ENCODE measurements at regions not wholly inside any gene's neighbourhood (a gene's known extent, or its start where the extent isn't known, plus 50 kb on each side); places are given as distances from the start of the nearest gene placed in this dataset.

- TF ChIP-seq ELK1 (IDR thresholded peaks at IDR 0.05; ENCODE audit: low read depth, low read length) (no peak), BHLHE40 (IDR thresholded peaks at IDR 0.05; ENCODE audit: low read depth, low read length) (no peak), MYC (IDR thresholded peaks at IDR 0.05; ENCODE audit: borderline replicate concordance, low read length) (no peak), RCOR1 (IDR thresholded peaks at IDR 0.05; ENCODE audit: low read depth, low read length) (no peak), CBX8 (IDR thresholded peaks at IDR 0.05) (no peak)
These were observed 157.4 kb downstream of the SHOX2 start (continued) for GRCh38 chr3:157948605-157949383.

- CTCF ChIA-PET, result no interaction called here
- FAIRE-seq (no peak), ATAC-seq (no peak), DNase-seq (ENCODE audit: low read depth in 1 of 2, low spot score in 1 of 2) (no peak)
- 15% methylated on average over 4 of the region's 4 CpGs for WGBS (ENCODE audit: missing lambda C conversion rate)
- Histone ChIP-seq H3K4me3 (no peak overlapping the region), H3K4me2 (no peak overlapping the region), H3K27ac (no peak overlapping the region), H3K4me1 (no peaks in the 10 kb centered on the region), H3K9me3 (no peaks in the 10 kb centered on the region)
- POLR2A ChIA-PET, result no interaction called here
- TF ChIP-seq ESRRA (IDR thresholded peaks at IDR 0.05; ENCODE audit: borderline replicate concordance, low read length) (no peak), ZFP36 (IDR thresholded peaks at IDR 0.05; ENCODE audit: borderline replicate concordance, partially characterized antibody) (no peak), MAZ (IDR thresholded peaks at IDR 0.05; ENCODE audit: borderline replicate concordance, low read depth, low read length) (no peak), JUNB (IDR thresholded peaks at IDR 0.05) (no peak), ATOH8 (CRISPR knock-in tag; IDR thresholded peaks at IDR 0.05; ENCODE audit: low read depth) (no peak), REST (IDR thresholded peaks at IDR 0.05) (no peak), RAD21 (conservative IDR thresholded peaks at IDR 0.05 in 1 of 2, IDR thresholded peaks at IDR 0.05 in 1 of 2) (no peak), HES2 (IDR thresholded peaks at IDR 0.05) (no peak), POLR2A (IDR thresholded peaks at IDR 0.05; ENCODE audit: low read length) (no peak)
These were observed 167.1 kb downstream of the SHOX2 start for GRCh38 chr3:157939166-157939565.

GRCh38 chr3:157938154-157938779, 168.0 kb downstream of the SHOX2 start:
- DNase-seq (ENCODE audit: low read depth in 1 of 2, low spot score in 1 of 2) (no peak), FAIRE-seq (no peak), ATAC-seq (no peak)
- H3K4me3 ChIP-seq, result no peak overlapping the region
- CTCF ChIA-PET, result no interaction called here
- no peak overlapping the region for H3K4me2 ChIP-seq
- POLR2A ChIA-PET, result no interaction called here
- no peaks in the 10 kb centered on the region for H3K9me3 ChIP-seq
- 37% methylated on average over 5 of the region's 5 CpGs for WGBS (ENCODE audit: missing lambda C conversion rate)
- TF ChIP-seq HES2 (IDR thresholded peaks at IDR 0.05) (no peak), JUNB (IDR thresholded peaks at IDR 0.05) (no peak), FOXS1 (CRISPR knock-in tag; IDR thresholded peaks at IDR 0.05) (no peak), CEBPB (IDR thresholded peaks at IDR 0.05) (no peak), JUN (IDR thresholded peaks at IDR 0.05) (no peak), POLR2A (IDR thresholded peaks at IDR 0.05; ENCODE audit: low read length) (no peak), KDM1A (IDR thresholded peaks at IDR 0.05; ENCODE audit: low read depth) (no peak), RCOR1 (IDR thresholded peaks at IDR 0.05; ENCODE audit: low read depth, low read length) (no peak)
- H3K27ac ChIP-seq, result no peak overlapping the region
- no peaks in the 10 kb centered on the region for H3K4me1 ChIP-seq
